Mammary epithelial cell (primary cell): ENCODE measurements at regions not wholly inside any gene's neighbourhood (a gene's known extent, or its start where the extent isn't known, plus 50 kb on each side); places are given as distances from the start of the nearest gene placed in this dataset.

ENCODE experiments used
- EZH2 ChIP-seq: IDR thresholded peaks from 2 replicates; pipeline ENCODE4 v1.6.1; 2012; ENCODE audit warnings: low read length, inconsistent platforms, borderline replicate concordance
- TF ChIP-seq, protein P1 (sequence below), 2 donors: IDR thresholded peaks in 1 of 2; conservative IDR thresholded peaks in 1 of 2; 2 replicates each; pipeline ENCODE4 v1.5.1; 2011 to 2012; ENCODE audit warnings: inconsistent platforms in 2 of 2, low read length in 2 of 2, mild to moderate bottlenecking in 2 of 2, control low read depth in 1 of 2, low read depth in 1 of 2; ENCODE audit not compliant: insufficient read depth in 1 of 2; ENCODE audit errors: extremely low read depth in 1 of 2

DNA sequence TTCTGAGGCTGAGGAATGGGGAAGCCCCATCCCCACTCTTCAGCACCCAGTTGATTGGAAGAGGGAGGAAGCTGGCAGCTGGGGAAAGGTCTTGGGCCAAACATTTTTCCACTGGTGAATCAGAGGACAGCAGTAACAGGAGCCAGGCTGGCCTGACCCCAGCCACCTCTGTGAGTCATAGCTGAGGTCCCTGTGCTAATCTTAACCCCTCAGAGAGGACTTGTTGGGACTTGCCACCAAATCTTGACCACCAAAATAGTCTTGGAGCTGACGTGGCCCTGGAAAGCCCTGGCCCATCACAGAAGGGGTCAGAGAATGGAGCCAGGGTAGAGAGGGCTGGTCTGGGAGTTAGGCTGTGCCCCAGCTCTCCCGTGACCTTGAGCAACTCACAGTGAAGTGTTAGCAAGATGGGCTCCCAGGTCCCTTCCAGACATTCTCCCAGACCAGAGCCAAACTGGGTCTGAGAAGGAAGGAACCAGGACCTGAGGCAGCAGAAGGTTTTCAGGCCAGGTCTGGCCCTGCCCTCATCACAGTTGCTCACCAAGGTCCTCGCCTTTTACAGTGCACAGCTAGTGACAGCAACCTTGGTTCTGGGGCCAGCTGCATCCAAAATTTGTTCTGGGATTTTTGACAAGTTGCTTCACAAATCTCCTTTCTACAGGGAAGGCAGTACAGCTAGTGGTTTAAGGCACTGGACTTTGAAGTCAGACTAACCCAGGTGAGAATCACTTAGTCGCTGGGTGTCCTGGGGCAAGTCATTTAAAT is 266.6 kb downstream of the CYP26B1 start:
- no peak for TF ChIP-seq EZH2
- TF ChIP-seq, protein P1, sequence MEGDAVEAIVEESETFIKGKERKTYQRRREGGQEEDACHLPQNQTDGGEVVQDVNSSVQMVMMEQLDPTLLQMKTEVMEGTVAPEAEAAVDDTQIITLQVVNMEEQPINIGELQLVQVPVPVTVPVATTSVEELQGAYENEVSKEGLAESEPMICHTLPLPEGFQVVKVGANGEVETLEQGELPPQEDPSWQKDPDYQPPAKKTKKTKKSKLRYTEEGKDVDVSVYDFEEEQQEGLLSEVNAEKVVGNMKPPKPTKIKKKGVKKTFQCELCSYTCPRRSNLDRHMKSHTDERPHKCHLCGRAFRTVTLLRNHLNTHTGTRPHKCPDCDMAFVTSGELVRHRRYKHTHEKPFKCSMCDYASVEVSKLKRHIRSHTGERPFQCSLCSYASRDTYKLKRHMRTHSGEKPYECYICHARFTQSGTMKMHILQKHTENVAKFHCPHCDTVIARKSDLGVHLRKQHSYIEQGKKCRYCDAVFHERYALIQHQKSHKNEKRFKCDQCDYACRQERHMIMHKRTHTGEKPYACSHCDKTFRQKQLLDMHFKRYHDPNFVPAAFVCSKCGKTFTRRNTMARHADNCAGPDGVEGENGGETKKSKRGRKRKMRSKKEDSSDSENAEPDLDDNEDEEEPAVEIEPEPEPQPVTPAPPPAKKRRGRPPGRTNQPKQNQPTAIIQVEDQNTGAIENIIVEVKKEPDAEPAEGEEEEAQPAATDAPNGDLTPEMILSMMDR (conservative IDR thresholded peaks at IDR 0.05 in 1 of 2, IDR thresholded peaks at IDR 0.05 in 1 of 2; ENCODE audit: extremely low read depth in 1 of 2, insufficient read depth in 1 of 2, low read depth in 1 of 2, low read length in 2 of 2), result no peak
